Natural killer cell (primary cell): ENCODE measurements at regions not wholly inside any gene's neighbourhood (a gene's known extent, or its start where the extent isn't known, plus 50 kb on each side); places are given as distances from the start of the nearest gene placed in this dataset.

Source experiments
- ATAC-seq, 3 donors: fragments of 150-1000 bp in 2 of 3; fragments of 200-7000 bp in 1 of 3; cut with Tn5 transposase; 1 replicate in 1 of 3; 2 replicates in 2 of 3; pipeline ENCODE4 v1.10.0; 2021; ENCODE audit warnings: mild to moderate bottlenecking in 2 of 3, moderate library complexity in 2 of 3
- DNase-seq, 2 donors: peaks; one replicate each; pipeline versions ENCODE4 v3.0.0 to v3.0.0-alpha.2; 2013 to 2021; ENCODE audit warnings: mixed read lengths in 1 of 2
- H3K27ac ChIP-seq: one replicate; pipeline ENCODE4 v1.5.1; 2013; ENCODE audit warnings: mild to moderate bottlenecking, low read length
- H3K27me3 ChIP-seq: one replicate; pipeline ENCODE4 v1.6.1; 2013; ENCODE audit warnings: low read length; ENCODE audit not compliant: control insufficient read depth, insufficient read depth
- H3K36me3 ChIP-seq: one replicate; pipeline ENCODE4 v1.6.1; 2013; ENCODE audit warnings: low read length; ENCODE audit not compliant: control insufficient read depth, insufficient read depth
- H3K4me1 ChIP-seq: one replicate; pipeline ENCODE4 v1.6.1; 2013; ENCODE audit warnings: low read length; ENCODE audit not compliant: control insufficient read depth, insufficient read depth
- H3K4me3 ChIP-seq: one replicate; pipeline ENCODE4 v1.5.1; 2013; ENCODE audit warnings: low read length
- H3K9me3 ChIP-seq: one replicate; pipeline ENCODE4 v1.6.1; 2013; ENCODE audit warnings: low read length; ENCODE audit not compliant: control insufficient read depth, insufficient read depth
- H3K27ac Mint-ChIP-seq, 2 donors: one replicate each; pipeline ENCODE4 v1.8.0; 2022; ENCODE audit warnings: mild to moderate bottlenecking in 2 of 2, mixed read lengths in 2 of 2, moderate library complexity in 1 of 2
- H3K27me3 Mint-ChIP-seq, 2 donors: one replicate each; pipeline ENCODE4 v1.8.0; 2022; ENCODE audit warnings: low read depth in 2 of 2, mixed read lengths in 2 of 2
- H3K36me3 Mint-ChIP-seq: one replicate; pipeline ENCODE4 v1.8.0; 2022; ENCODE audit warnings: mixed read lengths
- H3K4me1 Mint-ChIP-seq, 2 donors: one replicate each; pipeline ENCODE4 v1.8.0; 2022; ENCODE audit warnings: mixed read lengths in 2 of 2
- H3K4me3 Mint-ChIP-seq: one replicate; pipeline ENCODE4 v1.8.0; 2022; ENCODE audit warnings: mild to moderate bottlenecking, moderate library complexity, mixed read lengths
- H3K9me3 Mint-ChIP-seq, 2 donors: one replicate each; pipeline ENCODE4 v1.8.0; 2022; ENCODE audit warnings: mixed read lengths in 2 of 2
- CTCF ChIP-seq: fragments of 200-600 bp; IDR thresholded peaks from one replicate; pipeline ENCODE4 v1.8.0; 2022; ENCODE audit warnings: antibody characterized with exemption
- WGBS: methylation state at CpG from one replicate; pipeline ENCODE4 v1.1.7; 2013; ENCODE audit warnings: missing lambda C conversion rate; ENCODE audit not compliant: insufficient coverage; 5-methylcytosine and 5-hydroxymethylcytosine counted together
- intact Hi-C: fragments of 100-400 bp; cut with micrococcal nuclease; formaldehyde crosslinking; loops from one replicate; pipeline ENCODE4 v1.14.2; 2022

- Histone ChIP-seq H3K4me3 (no peak overlapping the region), H3K36me3 (no peaks in the 10 kb centered on the region), H3K27me3 (no peaks in the 10 kb centered on the region), H3K9me3 (no peaks in the 10 kb centered on the region), H3K27ac (no peak overlapping the region), H3K4me1 (no peaks in the 10 kb centered on the region)
- intact Hi-C loops, result no loop called here
- Mint-ChIP-seq H3K4me3 (no peak overlapping the region), H3K27me3 (no peaks in the 10 kb centered on the region), H3K9me3 (peaks cover 0 to 3% of the 10 kb centered on the region in 2 donors), H3K36me3 (no peaks in the 10 kb centered on the region), H3K4me1 (no peaks in the 10 kb centered on the region), H3K27ac (no peak overlapping the region)
- 50% methylated on average over 1 of the region's 2 CpGs for WGBS
- ATAC-seq (no peak), DNase-seq (no peak)
- TF ChIP-seq CTCF, result no peak
Observed at GRCh38 chr6:126232671-126233070, 107.2 kb upstream of the CENPW start.

- no peaks in the 10 kb centered on the region for H3K4me1 ChIP-seq
- DNase-seq (no peak), ATAC-seq (no peak)
- intact Hi-C loops, result no loop called here
- H3K9me3 Mint-ChIP-seq, result peaks cover 0 to 3% of the 10 kb centered on the region in 2 donors
- no peak overlapping the region for H3K27ac Mint-ChIP-seq
- 100% methylated on average over 1 of the region's 1 CpG for WGBS
- H3K9me3 ChIP-seq, result no peaks in the 10 kb centered on the region
- no peaks in the 10 kb centered on the region for H3K4me1 Mint-ChIP-seq
- no peak overlapping the region for H3K4me3 Mint-ChIP-seq
- no peaks in the 10 kb centered on the region for H3K27me3 ChIP-seq
- no peak overlapping the region for H3K4me3 ChIP-seq
- no peaks in the 10 kb centered on the region for H3K36me3 Mint-ChIP-seq
- no peaks in the 10 kb centered on the region for H3K36me3 ChIP-seq
- no peaks in the 10 kb centered on the region for H3K27me3 Mint-ChIP-seq
- H3K27ac ChIP-seq, result no peak overlapping the region
- TF ChIP-seq CTCF, result no peak
Observed at GRCh38 chr6:126233192-126233591, 106.7 kb upstream of the CENPW start.

GRCh38 chr6:126235363-126235762 is 104.6 kb upstream of the CENPW start:
- no peaks in the 10 kb centered on the region for H3K4me1 Mint-ChIP-seq

More at GRCh38 chr6:126235363-126235762, 104.6 kb upstream of the CENPW start:
- DNase-seq (no peak), ATAC-seq (no peak)
- intact Hi-C loops, result no loop called here
- peaks cover 2 to 5% of the 10 kb centered on the region in 2 donors for H3K9me3 Mint-ChIP-seq
- Histone ChIP-seq H3K9me3 (no peaks in the 10 kb centered on the region), H3K4me3 (no peak overlapping the region), H3K4me1 (no peaks in the 10 kb centered on the region), H3K27ac (no peak overlapping the region), H3K27me3 (no peaks in the 10 kb centered on the region), H3K36me3 (no peaks in the 10 kb centered on the region)
- no peak for TF ChIP-seq CTCF
- no CpG with 5 or more reads among the region's 1 CpG for WGBS
- H3K27ac Mint-ChIP-seq, result no peak overlapping the region
- no peaks in the 10 kb centered on the region for H3K36me3 Mint-ChIP-seq
- H3K27me3 Mint-ChIP-seq, result no peaks in the 10 kb centered on the region
- no peak overlapping the region for H3K4me3 Mint-ChIP-seq
